IMR-90 (cell line): ENCODE measurements at regions not wholly inside any gene's neighbourhood (a gene's known extent, or its start where the extent isn't known, plus 50 kb on each side); places are given as distances from the start of the nearest gene placed in this dataset.

Source experiments
- BHLHE40 ChIP-seq: fragments of 150-350 bp; IDR thresholded peaks from 2 replicates; pipeline ENCODE4 v1.6.1; 2016; ENCODE audit warnings: mild to moderate bottlenecking, low read depth, low read length
- CEBPB ChIP-seq: IDR thresholded peaks from 2 replicates; pipeline ENCODE4 v1.6.1; 2012; ENCODE audit warnings: low read depth, low read length, improper control_type of control experiment
- CHD1 ChIP-seq: IDR thresholded peaks from 2 replicates; pipeline ENCODE4 v1.6.1; 2012; ENCODE audit warnings: low read depth, low read length, improper control_type of control experiment
- CTCF ChIP-seq: conservative IDR thresholded peaks from 2 replicates; pipeline ENCODE4 v1.5.1; 2012; ENCODE audit warnings: mild to moderate bottlenecking, low read depth, low read length, improper control_type of control experiment
- FOS ChIP-seq: fragments of 150-350 bp; IDR thresholded peaks from 2 replicates; pipeline ENCODE4 v1.6.1; 2016; ENCODE audit warnings: low read depth, low read length
- MAFK ChIP-seq: IDR thresholded peaks from 2 replicates; pipeline ENCODE4 v1.6.1; 2012; ENCODE audit warnings: low read depth, low read length, improper control_type of control experiment
- MAZ ChIP-seq: IDR thresholded peaks from 2 replicates; pipeline ENCODE4 v1.6.1; 2012; ENCODE audit warnings: low read depth, mild to moderate bottlenecking, low read length, improper control_type of control experiment, moderate library complexity, borderline replicate concordance
- MXI1 ChIP-seq: IDR thresholded peaks from 2 replicates; pipeline ENCODE4 v1.6.1; 2012; ENCODE audit warnings: low read depth, mild to moderate bottlenecking, low read length, moderate library complexity, borderline replicate concordance
- POLR2A ChIP-seq: IDR thresholded peaks from 2 replicates; pipeline ENCODE4 v1.6.1; 2012; ENCODE audit warnings: mild to moderate bottlenecking, low read depth, low read length
- RAD21 ChIP-seq: IDR thresholded peaks from 2 replicates; pipeline ENCODE4 v1.6.1; 2012; ENCODE audit warnings: low read length, improper control_type of control experiment
- RCOR1 ChIP-seq: IDR thresholded peaks from 2 replicates; pipeline ENCODE4 v1.6.1; 2012; ENCODE audit warnings: mild to moderate bottlenecking, low read length, improper control_type of control experiment; ENCODE audit not compliant: insufficient replicate concordance
- USF2 ChIP-seq: fragments of 150-350 bp; IDR thresholded peaks from 2 replicates; pipeline ENCODE4 v1.6.1; 2017; ENCODE audit warnings: mild to moderate bottlenecking, antibody characterized with exemption, low read length, low read depth

DNA sequence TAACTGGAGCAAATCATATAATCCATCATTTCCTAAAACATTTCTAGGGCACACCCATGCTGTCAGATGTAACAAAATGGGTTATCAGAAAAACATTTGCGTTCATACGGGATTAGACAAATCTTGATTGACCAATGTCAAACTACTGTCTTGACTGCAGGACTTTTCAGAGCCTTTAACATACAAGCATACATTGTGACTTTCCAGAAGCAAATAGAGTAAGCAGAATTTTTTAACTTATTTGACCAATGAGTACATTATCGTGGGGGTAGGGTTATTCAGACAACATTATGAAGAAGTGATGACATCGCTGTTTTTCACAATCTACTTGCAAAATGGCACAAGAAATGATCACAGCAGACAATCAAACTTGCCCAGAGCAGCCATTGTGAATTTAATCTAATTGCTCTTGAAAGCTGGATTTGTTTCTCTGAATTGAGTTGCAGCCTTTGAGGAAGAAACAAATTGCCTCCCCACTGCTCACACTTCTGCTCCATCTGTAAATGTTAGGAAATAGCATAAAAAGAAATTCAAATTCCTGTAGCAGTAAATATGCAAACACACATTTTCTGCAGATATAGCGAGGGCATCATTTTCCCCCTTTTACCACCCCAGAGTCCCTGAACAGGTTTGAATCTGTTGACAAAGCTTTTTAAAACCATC is 133.0 kb upstream of the DOK5 start:
- TF ChIP-seq CTCF: no peak
- TF ChIP-seq BHLHE40: no peak
- no peak for TF ChIP-seq RAD21
- TF ChIP-seq FOS: no peak
- no peak for TF ChIP-seq MXI1
- TF ChIP-seq POLR2A: no peak
- TF ChIP-seq MAFK: peak; percentile 36; the same call in 1 of the 2 replicates
- no peak for TF ChIP-seq CHD1
- no peak for TF ChIP-seq CEBPB
- TF ChIP-seq MAZ: no peak
- no peak for TF ChIP-seq USF2
- TF ChIP-seq RCOR1: no peak
